ENCODE measurements at regions not wholly inside any gene's neighbourhood (a gene's known extent, or its start where the extent isn't known, plus 50 kb on each side); places are given as distances from the start of the nearest gene placed in this dataset.

- 73% methylated on average over 6 of the region's 6 CpGs for WGBS
- DNase-seq (ENCODE audit: low read depth in 6 of 9, low spot score in 9 of 9), result no peak
- Histone ChIP-seq H3K27ac (ENCODE audit: low read depth in 1 of 2, low read length in 1 of 2) (no peak overlapping the region), H3K36me3 (ENCODE audit: control insufficient read depth in 2 of 2, insufficient read depth in 2 of 2, low read length in 1 of 2) (no peaks in the 10 kb centered on the region), H3K4me1 (ENCODE audit: control insufficient read depth in 2 of 2, insufficient read depth in 2 of 2, low read length in 2 of 2) (no peaks in the 10 kb centered on the region), H3K4me3 (ENCODE audit: low read length in 2 of 2) (no peak overlapping the region), H3K9me3 (ENCODE audit: control insufficient read depth in 2 of 2, insufficient read depth in 1 of 2, low read length in 1 of 2) (no peaks in the 10 kb centered on the region), H3K27me3 (ENCODE audit: control insufficient read depth in 2 of 2, insufficient read depth in 1 of 2, low read length in 1 of 2) (no peaks in the 10 kb centered on the region)
Observed at GRCh38 chr12:40469736-40470135, 222.5 kb upstream of the CNTN1 start.

GRCh38 chr12:40473962-40474361, 218.3 kb upstream of the CNTN1 start:
- no peaks in the 10 kb centered on the region for H3K36me3 ChIP-seq (ENCODE audit: control insufficient read depth in 2 of 2, insufficient read depth in 2 of 2, low read length in 1 of 2)
- H3K4me3 ChIP-seq (ENCODE audit: low read length in 2 of 2), result no peak overlapping the region
- no peaks in the 10 kb centered on the region for H3K27me3 ChIP-seq (ENCODE audit: control insufficient read depth in 2 of 2, insufficient read depth in 1 of 2, low read length in 1 of 2)
- DNase-seq (ENCODE audit: low read depth in 6 of 9, low spot score in 9 of 9), result peak in 1 of 9 donors; percentile 5
- H3K27ac ChIP-seq (ENCODE audit: low read depth in 1 of 2, low read length in 1 of 2), result peak overlapping the region in 1 of 2 donors; percentile 27
- H3K4me1 ChIP-seq (ENCODE audit: control insufficient read depth in 2 of 2, insufficient read depth in 2 of 2, low read length in 2 of 2), result no peaks in the 10 kb centered on the region
- no peaks in the 10 kb centered on the region for H3K9me3 ChIP-seq (ENCODE audit: control insufficient read depth in 2 of 2, insufficient read depth in 1 of 2, low read length in 1 of 2)
- WGBS, result 91% methylated on average over 5 of the region's 5 CpGs

GRCh38 chr12:40474630-40475029, 217.6 kb upstream of the CNTN1 start:
- Histone ChIP-seq H3K9me3 (ENCODE audit: control insufficient read depth in 2 of 2, insufficient read depth in 1 of 2, low read length in 1 of 2) (no peaks in the 10 kb centered on the region), H3K27ac (ENCODE audit: low read depth in 1 of 2, low read length in 1 of 2) (peak overlapping the region in 1 of 2 donors; percentile 27), H3K36me3 (ENCODE audit: control insufficient read depth in 2 of 2, insufficient read depth in 2 of 2, low read length in 1 of 2) (no peaks in the 10 kb centered on the region), H3K4me3 (ENCODE audit: low read length in 2 of 2) (no peak overlapping the region), H3K27me3 (ENCODE audit: control insufficient read depth in 2 of 2, insufficient read depth in 1 of 2, low read length in 1 of 2) (no peaks in the 10 kb centered on the region), H3K4me1 (ENCODE audit: control insufficient read depth in 2 of 2, insufficient read depth in 2 of 2, low read length in 2 of 2) (no peaks in the 10 kb centered on the region)
- DNase-seq (ENCODE audit: low read depth in 6 of 9, low spot score in 9 of 9), result no peak
- WGBS, result 77% methylated on average over 1 of the region's 1 CpG

- Histone ChIP-seq H3K36me3 (ENCODE audit: control insufficient read depth in 2 of 2, insufficient read depth in 2 of 2, low read length in 1 of 2) (no peaks in the 10 kb centered on the region), H3K9me3 (ENCODE audit: control insufficient read depth in 2 of 2, insufficient read depth in 1 of 2, low read length in 1 of 2) (no peaks in the 10 kb centered on the region), H3K27me3 (ENCODE audit: control insufficient read depth in 2 of 2, insufficient read depth in 1 of 2, low read length in 1 of 2) (no peaks in the 10 kb centered on the region), H3K27ac (ENCODE audit: low read depth in 1 of 2, low read length in 1 of 2) (no peak overlapping the region), H3K4me3 (ENCODE audit: low read length in 2 of 2) (no peak overlapping the region), H3K4me1 (ENCODE audit: control insufficient read depth in 2 of 2, insufficient read depth in 2 of 2, low read length in 2 of 2) (no peaks in the 10 kb centered on the region)
- DNase-seq (ENCODE audit: low read depth in 6 of 9, low spot score in 9 of 9), result no peak
- WGBS, result 94% methylated on average over 3 of the region's 3 CpGs
Observed at GRCh38 chr12:40499856-40500255, 192.4 kb upstream of the CNTN1 start.

- H3K9me3 ChIP-seq (ENCODE audit: control insufficient read depth in 2 of 2, insufficient read depth in 1 of 2, low read length in 1 of 2), result no peaks in the 10 kb centered on the region
- H3K27ac ChIP-seq (ENCODE audit: low read depth in 1 of 2, low read length in 1 of 2), result no peak overlapping the region
- no peaks in the 10 kb centered on the region for H3K36me3 ChIP-seq (ENCODE audit: control insufficient read depth in 2 of 2, insufficient read depth in 2 of 2, low read length in 1 of 2)
- peaks cover 0 to 3% of the 10 kb centered on the region in 2 donors for H3K4me1 ChIP-seq (ENCODE audit: control insufficient read depth in 2 of 2, insufficient read depth in 2 of 2, low read length in 2 of 2)
- no peak for DNase-seq (ENCODE audit: low read depth in 6 of 9, low spot score in 9 of 9)
- no peak overlapping the region for H3K4me3 ChIP-seq (ENCODE audit: low read length in 2 of 2)
- WGBS, result 58% methylated on average over 3 of the region's 3 CpGs
- no peaks in the 10 kb centered on the region for H3K27me3 ChIP-seq (ENCODE audit: control insufficient read depth in 2 of 2, insufficient read depth in 1 of 2, low read length in 1 of 2)
Observed at GRCh38 chr12:40502322-40502721, 189.9 kb upstream of the CNTN1 start.

GRCh38 chr12:40505327-40505726, 186.9 kb upstream of the CNTN1 start:
- DNase-seq (ENCODE audit: low read depth in 6 of 9, low spot score in 9 of 9), result no peak
- no peaks in the 10 kb centered on the region for H3K9me3 ChIP-seq (ENCODE audit: control insufficient read depth in 2 of 2, insufficient read depth in 1 of 2, low read length in 1 of 2)
- WGBS, result 2% methylated on average over 1 of the region's 1 CpG
- peaks cover 0 to 3% of the 10 kb centered on the region in 2 donors for H3K4me1 ChIP-seq (ENCODE audit: control insufficient read depth in 2 of 2, insufficient read depth in 2 of 2, low read length in 2 of 2)
- H3K27me3 ChIP-seq (ENCODE audit: control insufficient read depth in 2 of 2, insufficient read depth in 1 of 2, low read length in 1 of 2), result no peaks in the 10 kb centered on the region
- H3K36me3 ChIP-seq (ENCODE audit: control insufficient read depth in 2 of 2, insufficient read depth in 2 of 2, low read length in 1 of 2), result no peaks in the 10 kb centered on the region
- no peak overlapping the region for H3K4me3 ChIP-seq (ENCODE audit: low read length in 2 of 2)
- H3K27ac ChIP-seq (ENCODE audit: low read depth in 1 of 2, low read length in 1 of 2), result no peak overlapping the region

GRCh38 chr12:40508421-40508820, 183.8 kb upstream of the CNTN1 start:
- WGBS, result 82% methylated on average over 1 of the region's 1 CpG
- H3K36me3 ChIP-seq (ENCODE audit: control insufficient read depth in 2 of 2, insufficient read depth in 2 of 2, low read length in 1 of 2), result no peaks in the 10 kb centered on the region
- H3K9me3 ChIP-seq (ENCODE audit: control insufficient read depth in 2 of 2, insufficient read depth in 1 of 2, low read length in 1 of 2), result no peaks in the 10 kb centered on the region
- no peak overlapping the region for H3K27ac ChIP-seq (ENCODE audit: low read depth in 1 of 2, low read length in 1 of 2)
- H3K4me3 ChIP-seq (ENCODE audit: low read length in 2 of 2), result no peak overlapping the region
- H3K4me1 ChIP-seq (ENCODE audit: control insufficient read depth in 2 of 2, insufficient read depth in 2 of 2, low read length in 2 of 2), result peaks cover 0 to 3% of the 10 kb centered on the region in 2 donors
- no peaks in the 10 kb centered on the region for H3K27me3 ChIP-seq (ENCODE audit: control insufficient read depth in 2 of 2, insufficient read depth in 1 of 2, low read length in 1 of 2)
- DNase-seq (ENCODE audit: low read depth in 6 of 9, low spot score in 9 of 9), result no peak

- DNase-seq (ENCODE audit: low read depth in 6 of 9, low spot score in 9 of 9), result no peak
- Histone ChIP-seq H3K9me3 (ENCODE audit: control insufficient read depth in 2 of 2, insufficient read depth in 1 of 2, low read length in 1 of 2) (no peaks in the 10 kb centered on the region), H3K36me3 (ENCODE audit: control insufficient read depth in 2 of 2, insufficient read depth in 2 of 2, low read length in 1 of 2) (no peaks in the 10 kb centered on the region), H3K4me3 (ENCODE audit: low read length in 2 of 2) (no peak overlapping the region), H3K27me3 (ENCODE audit: control insufficient read depth in 2 of 2, insufficient read depth in 1 of 2, low read length in 1 of 2) (no peaks in the 10 kb centered on the region), H3K27ac (ENCODE audit: low read depth in 1 of 2, low read length in 1 of 2) (no peak overlapping the region), H3K4me1 (ENCODE audit: control insufficient read depth in 2 of 2, insufficient read depth in 2 of 2, low read length in 2 of 2) (no peaks in the 10 kb centered on the region)
- WGBS, result 80% methylated on average over 5 of the region's 5 CpGs
Observed at GRCh38 chr12:40511341-40511740, 180.9 kb upstream of the CNTN1 start.

GRCh38 chr12:40515041-40515816, 177.0 kb upstream of the CNTN1 start:
- Histone ChIP-seq H3K27me3 (ENCODE audit: control insufficient read depth in 2 of 2, insufficient read depth in 1 of 2, low read length in 1 of 2) (no peaks in the 10 kb centered on the region), H3K9me3 (ENCODE audit: control insufficient read depth in 2 of 2, insufficient read depth in 1 of 2, low read length in 1 of 2) (no peaks in the 10 kb centered on the region), H3K4me3 (ENCODE audit: low read length in 2 of 2) (no peak overlapping the region), H3K36me3 (ENCODE audit: control insufficient read depth in 2 of 2, insufficient read depth in 2 of 2, low read length in 1 of 2) (no peaks in the 10 kb centered on the region), H3K27ac (ENCODE audit: low read depth in 1 of 2, low read length in 1 of 2) (peak overlapping the region; percentile 25 to 40), H3K4me1 (ENCODE audit: control insufficient read depth in 2 of 2, insufficient read depth in 2 of 2, low read length in 2 of 2) (no peaks in the 10 kb centered on the region)
- WGBS, result 39% methylated on average over 5 of the region's 5 CpGs
- peak in 1 of 9 donors; percentile 11 for DNase-seq (ENCODE audit: low read depth in 6 of 9, low spot score in 9 of 9)
